ENCODE measurements at regions not wholly inside any gene's neighbourhood (a gene's known extent, or its start where the extent isn't known, plus 50 kb on each side); places are given as distances from the start of the nearest gene placed in this dataset.

- H3K27ac ChIP-seq = no peak overlapping the region
Measured at GRCh38 chr20:22701679-22702308, 117.4 kb upstream of the FOXA2 start.

GRCh38 chr20:22703843-22704242, 119.5 kb upstream of the FOXA2 start:
- TF ChIP-seq ZFX (IDR thresholded peaks at IDR 0.05; ENCODE audit: borderline replicate concordance) (no peak), CTCF (IDR thresholded peaks at IDR 0.05) (no peak)
- H3K27ac ChIP-seq = no peak overlapping the region

More at GRCh38 chr20:22701679-22702308, 117.4 kb upstream of the FOXA2 start:
- TF ChIP-seq ZFX (IDR thresholded peaks at IDR 0.05; ENCODE audit: borderline replicate concordance) (no peak), CTCF (IDR thresholded peaks at IDR 0.05) (no peak)

- no peak overlapping the region for H3K27ac ChIP-seq
- no peak for TF ChIP-seq CTCF (IDR thresholded peaks at IDR 0.05)
- TF ChIP-seq ZFX (IDR thresholded peaks at IDR 0.05; ENCODE audit: borderline replicate concordance) = no peak
Measured at GRCh38 chr20:22711971-22712755, 127.8 kb upstream of the FOXA2 start.

GRCh38 chr20:22716821-22717351, 132.5 kb upstream of the FOXA2 start:
- H3K27ac ChIP-seq = no peak overlapping the region
- TF ChIP-seq CTCF (IDR thresholded peaks at IDR 0.05) (no peak), ZFX (IDR thresholded peaks at IDR 0.05; ENCODE audit: borderline replicate concordance) (no peak)

GRCh38 chr20:22717466-22717865, 133.1 kb upstream of the FOXA2 start:
- no peak overlapping the region for H3K27ac ChIP-seq
- TF ChIP-seq ZFX (IDR thresholded peaks at IDR 0.05; ENCODE audit: borderline replicate concordance) = no peak
- TF ChIP-seq CTCF (IDR thresholded peaks at IDR 0.05) = no peak

GRCh38 chr20:22719167-22719591, 134.8 kb upstream of the FOXA2 start:
- no peak overlapping the region for H3K27ac ChIP-seq
- no peak for TF ChIP-seq ZFX (IDR thresholded peaks at IDR 0.05; ENCODE audit: borderline replicate concordance)
- no peak for TF ChIP-seq CTCF (IDR thresholded peaks at IDR 0.05)

GRCh38 chr20:22720206-22720605, 135.8 kb upstream of the FOXA2 start:
- no peak overlapping the region for H3K27ac ChIP-seq

More at GRCh38 chr20:22720206-22720605, 135.8 kb upstream of the FOXA2 start:
- no peak for TF ChIP-seq ZFX (IDR thresholded peaks at IDR 0.05; ENCODE audit: borderline replicate concordance)
